ENCODE measurements at regions not wholly inside any gene's neighbourhood (a gene's known extent, or its start where the extent isn't known, plus 50 kb on each side); places are given as distances from the start of the nearest gene placed in this dataset.
"Not testable (repeated sequence)": the region's sequence is repeated elsewhere in the genome, so short reads cannot be mapped to it uniquely, and the experiment has no call there.

GRCh38 chr5:30368064-30368463, 825.4 kb upstream of the CDH6 start:
- DNase-seq (ENCODE audit: low spot score): no peak

DNA sequence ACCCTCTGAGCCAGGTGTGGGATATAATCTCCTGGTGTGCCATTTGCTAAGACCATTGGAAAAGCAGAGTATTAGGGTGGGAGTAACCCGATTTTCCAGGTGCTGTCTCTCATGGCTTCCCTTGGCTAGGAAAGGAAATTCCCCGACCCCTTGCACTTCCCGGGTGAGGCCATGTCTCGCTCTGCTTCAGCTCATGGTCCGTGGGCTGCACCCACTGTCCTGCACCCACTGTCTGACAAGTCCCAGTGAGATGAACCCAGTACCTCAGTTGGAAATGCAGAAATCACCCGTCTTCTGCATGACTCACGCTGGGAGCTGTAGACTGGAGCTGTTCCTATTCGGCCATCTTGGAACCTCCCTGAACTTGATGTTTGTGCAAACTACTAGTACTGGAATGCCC, 828.5 kb upstream of the CDH6 start:
- DNase-seq (ENCODE audit: low spot score): not testable (repeated sequence)

DNA sequence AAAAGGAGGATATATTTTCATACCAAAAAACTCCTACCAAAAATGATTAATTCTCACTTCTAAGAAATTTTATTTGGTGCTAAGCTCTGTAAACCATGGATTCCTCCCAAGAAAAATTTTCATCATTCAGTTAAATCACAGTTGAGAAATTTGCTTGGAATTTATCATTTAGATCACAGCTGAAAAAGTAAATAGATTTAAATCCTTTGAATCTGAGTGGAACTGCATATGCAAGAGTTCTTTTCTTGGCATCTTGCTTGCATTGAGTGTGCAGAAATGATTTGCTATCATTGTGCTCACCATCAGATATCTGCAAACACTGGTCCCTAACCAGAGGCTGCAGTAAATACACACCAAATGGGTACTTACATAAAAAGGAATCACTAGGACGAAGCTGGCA, 836.1 kb upstream of the CDH6 start:
- DNase-seq (ENCODE audit: low spot score): no peak

DNA sequence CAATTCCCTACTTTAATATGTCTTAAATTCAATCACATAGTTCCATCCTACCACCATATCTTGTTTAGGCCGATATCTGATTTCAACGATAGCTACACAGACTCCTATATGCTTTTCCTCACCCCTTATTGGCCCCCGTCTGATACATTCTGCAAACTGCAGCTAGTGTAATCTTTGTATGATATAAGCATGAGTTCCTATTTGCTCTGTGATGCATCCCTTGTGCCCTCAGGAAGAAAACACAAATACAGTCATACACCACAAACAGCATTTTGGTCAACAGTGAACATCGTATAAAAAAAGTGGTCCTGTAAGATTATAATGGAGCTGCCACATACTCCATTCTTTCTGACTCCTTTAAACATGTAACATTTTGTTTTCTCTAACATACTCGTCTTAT, 837.8 kb upstream of the CDH6 start:
- DNase-seq (ENCODE audit: low spot score): no peak

GRCh38 chr5:30347858-30348257, 845.6 kb upstream of the CDH6 start:
- DNase-seq (ENCODE audit: low spot score): no peak

DNA sequence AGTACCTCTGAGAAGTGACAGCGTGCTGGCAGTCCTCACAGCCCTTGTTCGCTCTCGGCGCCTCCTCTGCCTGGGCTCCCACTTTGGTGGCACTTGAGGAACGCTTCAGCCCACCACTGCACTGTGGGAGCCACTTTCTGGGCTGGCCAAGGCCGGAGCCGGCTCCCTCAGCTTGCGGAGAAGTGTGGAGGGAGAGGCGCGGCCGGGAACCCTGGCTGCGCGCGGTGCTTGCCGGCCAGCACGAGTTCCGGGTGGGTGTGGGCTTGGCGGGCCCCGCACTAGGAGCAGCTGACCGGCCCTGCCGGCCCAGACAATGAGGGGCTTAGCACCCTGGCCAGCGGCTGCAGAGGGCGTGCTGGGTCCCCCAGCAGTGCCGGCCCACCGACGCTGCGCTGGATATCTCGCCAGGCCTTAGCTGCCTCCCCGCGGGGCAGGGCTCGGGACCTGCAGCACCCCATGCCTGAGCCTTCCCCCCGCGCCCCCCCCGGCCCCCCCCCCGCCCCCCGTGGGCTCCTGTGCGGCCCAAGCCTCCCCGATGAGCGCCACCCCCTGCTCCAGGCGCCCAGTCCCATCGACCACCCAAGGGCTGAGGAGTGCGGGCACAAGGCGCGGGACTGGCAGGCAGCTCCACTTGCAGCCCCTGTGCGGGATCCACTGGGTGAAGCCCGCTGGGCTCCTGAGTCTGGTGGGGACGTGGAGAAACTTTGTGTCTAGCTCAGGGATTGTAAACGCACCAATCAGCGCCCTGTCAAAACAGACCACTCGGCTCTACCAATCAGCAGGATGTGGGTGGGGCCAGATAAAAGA, 847.7 kb upstream of the CDH6 start:
- not testable (repeated sequence) for DNase-seq (ENCODE audit: low spot score)

DNA sequence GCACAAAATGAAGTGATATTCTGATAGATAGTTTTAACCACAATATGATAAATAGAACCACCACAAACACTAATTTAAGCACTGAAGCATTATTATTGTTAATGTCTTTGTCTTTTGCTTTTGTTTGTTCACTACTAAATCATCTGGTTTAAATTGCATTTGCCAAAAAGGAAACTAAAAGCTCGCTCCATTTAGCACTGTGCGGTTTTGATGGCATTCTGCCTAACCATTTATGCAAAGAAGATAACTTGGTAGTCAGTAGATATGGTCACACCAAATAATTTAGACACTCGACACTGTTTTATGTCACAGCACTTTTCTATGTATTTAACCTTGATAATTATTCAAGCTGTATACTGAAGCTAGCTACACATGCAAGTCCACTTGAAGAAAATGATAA, 849.8 kb upstream of the CDH6 start:
- no peak for DNase-seq (ENCODE audit: low spot score)

DNA sequence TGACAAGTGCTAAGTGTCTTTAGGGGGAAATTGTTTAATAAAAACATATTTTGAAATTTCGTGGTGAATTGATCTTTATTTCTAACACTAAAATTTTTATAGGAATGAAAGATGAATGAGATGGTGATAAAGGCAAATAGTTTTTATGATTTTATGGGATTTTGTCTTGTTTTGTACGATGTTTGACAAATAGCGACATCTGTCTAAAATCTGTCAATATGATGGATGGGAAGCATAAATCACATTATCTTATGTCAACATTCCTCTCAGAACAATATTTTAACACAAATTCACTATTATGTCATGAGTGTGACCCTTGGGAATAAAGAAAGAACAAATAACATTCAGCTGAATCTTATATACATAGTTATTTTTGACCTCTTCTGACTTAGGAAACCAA, 852.0 kb upstream of the CDH6 start:
- DNase-seq (ENCODE audit: low spot score): no peak

GRCh38 chr5:30337084-30337573, 856.4 kb upstream of the CDH6 start:
- no peak for DNase-seq (ENCODE audit: low spot score)

DNA sequence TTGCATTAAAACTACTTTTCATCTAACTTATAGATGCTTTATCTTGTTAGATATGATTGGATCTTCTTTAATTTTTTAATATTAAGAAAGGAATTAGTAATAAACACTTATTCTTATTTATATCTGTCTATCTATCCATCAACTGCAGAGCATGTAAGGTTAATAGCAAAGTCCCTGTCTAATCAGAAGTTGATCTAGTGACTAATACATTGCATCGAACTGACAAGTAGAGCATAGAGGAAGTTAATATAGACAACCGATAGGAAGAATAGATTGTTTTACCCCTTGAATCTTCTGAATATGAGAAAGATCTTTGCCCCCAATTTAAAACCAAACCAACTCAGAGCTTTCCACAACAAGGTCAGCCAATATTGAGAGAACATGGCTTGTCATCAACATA, 862.0 kb upstream of the CDH6 start:
- no peak for DNase-seq (ENCODE audit: low spot score)

GRCh38 chr5:30325795-30326194, 867.7 kb upstream of the CDH6 start:
- no peak for DNase-seq (ENCODE audit: low spot score)

GRCh38 chr5:30324083-30324482, 869.4 kb upstream of the CDH6 start:
- no peak for DNase-seq (ENCODE audit: low spot score)

DNA sequence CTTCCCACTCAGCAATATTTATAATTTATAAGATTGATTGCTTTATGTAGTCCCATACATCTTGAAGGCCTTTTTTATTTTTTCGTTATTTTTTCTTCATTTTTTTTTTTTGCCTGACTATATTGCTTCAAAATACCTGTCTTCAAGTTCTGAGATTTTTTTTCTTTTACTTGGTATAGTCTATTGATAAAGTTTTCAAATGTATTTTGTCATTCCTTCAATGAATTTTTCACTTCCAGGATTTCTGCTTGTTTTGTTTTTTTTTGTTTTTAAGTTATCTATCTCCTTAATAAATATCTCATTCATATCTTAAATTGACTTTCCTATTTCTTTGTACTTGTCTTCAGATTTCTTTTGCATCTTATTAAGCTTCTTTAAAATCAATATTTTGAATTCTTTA, 905.6 kb upstream of the CDH6 start:
- no peak for DNase-seq (ENCODE audit: low spot score)

DNA sequence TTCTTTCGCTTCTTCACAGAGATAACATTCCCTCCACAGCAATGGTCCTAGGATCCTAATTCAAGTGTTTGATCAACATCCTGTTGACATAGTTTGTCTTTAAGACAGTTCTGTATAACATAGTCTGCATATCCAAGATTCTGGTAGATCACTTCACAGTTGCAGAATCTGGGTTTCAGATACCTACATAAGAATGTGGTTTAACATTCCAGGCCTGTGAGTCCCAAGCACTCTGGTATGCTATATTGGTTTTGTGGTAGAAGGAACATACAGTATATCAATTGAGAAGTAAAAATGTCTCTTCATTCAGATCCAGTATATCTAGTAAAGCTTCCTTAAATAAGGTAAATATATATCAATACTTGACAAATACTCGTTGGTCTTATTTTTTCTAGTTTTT, 914.2 kb upstream of the CDH6 start:
- DNase-seq (ENCODE audit: low spot score): no peak

DNA sequence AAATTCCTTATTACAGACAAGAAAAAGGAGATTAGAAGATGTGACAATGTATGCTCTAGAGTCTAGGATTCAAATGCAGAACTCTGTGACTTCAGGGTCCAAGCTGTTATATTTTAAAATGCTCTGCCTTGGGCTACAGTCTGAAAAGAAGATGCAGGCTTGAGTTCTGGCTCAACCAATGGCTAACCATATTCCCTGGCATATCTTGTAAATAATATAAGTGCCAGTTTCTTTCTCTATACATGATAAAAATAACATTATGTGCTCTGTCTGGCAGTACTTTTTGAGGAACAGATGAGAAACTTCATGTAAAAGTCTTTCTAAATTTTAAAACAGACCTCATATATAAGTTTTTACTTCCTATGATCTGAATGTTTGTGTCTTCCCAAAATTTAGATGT, 926.5 kb upstream of the CDH6 start:
- no peak for DNase-seq (ENCODE audit: low spot score)

DNA sequence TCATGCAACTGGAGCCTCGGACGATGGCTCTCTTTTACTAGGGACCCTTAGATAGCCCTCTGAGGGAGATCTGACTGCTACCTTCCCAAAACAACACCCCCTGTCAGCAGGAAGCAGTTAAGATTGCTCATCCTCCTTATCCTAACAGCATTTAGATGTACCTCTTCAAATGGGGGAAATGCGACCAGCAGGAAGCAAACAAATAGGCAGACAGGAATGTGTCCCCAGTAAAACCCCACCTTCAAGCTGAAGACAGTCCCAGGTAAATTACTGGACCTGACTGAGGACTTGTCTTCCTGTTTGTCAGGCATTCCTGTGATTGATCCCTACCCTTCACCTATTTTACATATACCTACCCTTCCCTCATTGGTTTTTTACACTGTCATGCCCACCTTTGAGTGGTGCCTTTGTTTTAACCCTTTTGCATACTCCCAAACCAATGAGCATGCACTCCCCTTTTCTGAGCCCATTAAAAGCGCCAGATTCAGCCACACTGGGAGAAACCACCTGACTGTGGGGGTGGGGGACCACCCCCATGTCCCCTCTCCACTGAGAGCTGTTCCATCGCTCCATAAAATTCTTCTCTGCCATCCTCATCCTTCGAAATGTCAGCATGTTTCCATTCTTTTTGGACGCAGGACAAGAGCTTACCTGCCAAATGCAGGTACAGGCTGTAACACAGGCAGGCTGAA, 954.0 kb upstream of the CDH6 start:
- no peak for DNase-seq (ENCODE audit: low spot score)

DNA sequence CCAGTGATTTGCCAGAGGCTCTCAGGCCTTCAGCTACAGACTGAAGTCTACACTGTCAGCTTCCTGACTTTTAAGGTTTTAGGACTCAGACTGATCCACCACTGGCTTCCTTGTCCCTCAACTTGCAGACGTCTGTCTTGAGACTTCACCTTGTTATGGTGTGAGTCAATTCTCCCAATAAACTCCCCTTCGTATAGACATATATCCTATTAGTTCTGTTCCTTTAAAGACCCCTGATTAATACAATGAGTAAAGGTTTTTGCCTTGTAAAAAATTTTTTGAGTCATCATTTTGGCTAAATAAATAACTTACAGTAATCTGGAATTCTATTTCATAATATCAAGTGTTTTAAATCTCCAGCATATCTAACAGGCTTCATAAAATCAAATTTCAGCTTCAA, 956.3 kb upstream of the CDH6 start:
- no peak for DNase-seq (ENCODE audit: low spot score)

DNA sequence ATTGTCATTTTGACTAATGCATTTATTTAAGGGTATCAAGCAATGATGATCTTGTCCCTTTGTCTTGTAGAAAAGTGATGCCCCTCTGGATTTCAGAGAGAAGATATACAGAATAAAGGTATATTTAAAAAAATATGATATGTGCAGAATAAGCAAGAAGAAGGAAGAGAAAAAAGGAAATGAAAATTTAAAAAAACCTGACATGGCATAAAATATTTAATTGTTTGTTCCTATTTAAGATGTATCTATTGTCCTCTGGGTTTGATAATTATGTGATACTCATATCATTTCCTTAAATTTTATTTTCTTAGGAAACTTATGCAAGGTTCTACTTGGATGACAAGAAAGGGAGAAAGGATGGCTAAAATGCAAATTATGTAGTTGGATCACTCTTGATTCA, 983.7 kb upstream of the CDH6 start:
- no peak for DNase-seq (ENCODE audit: low spot score)

- DNase-seq (ENCODE audit: low spot score): no peak
These were observed 995.8 kb upstream of the CDH6 start for GRCh38 chr5:30197662-30198061.

DNA sequence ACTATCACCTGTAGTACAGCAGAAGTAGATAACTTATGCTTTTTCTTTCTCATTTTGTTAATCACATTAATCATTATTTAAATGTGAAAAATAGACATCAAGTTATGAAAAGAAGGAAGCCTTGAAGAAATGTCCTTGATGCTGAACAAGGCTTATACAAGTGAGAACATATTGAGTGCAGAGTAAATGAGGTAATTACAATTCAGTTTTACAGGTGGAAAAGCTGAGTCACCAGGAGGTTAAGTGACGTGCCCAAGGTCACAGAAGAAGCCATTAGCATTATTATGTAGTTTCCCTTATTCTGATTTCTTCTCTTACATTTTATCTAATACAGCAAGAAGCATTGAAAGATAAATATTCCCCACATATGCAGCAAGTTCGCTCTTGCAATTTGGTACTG, 998.5 kb upstream of the CDH6 start:
- no peak for DNase-seq (ENCODE audit: low spot score)

- no peak for DNase-seq (ENCODE audit: low spot score)
These were observed 998.9 kb upstream of the CDH6 start for GRCh38 chr5:30194595-30194994.

DNA sequence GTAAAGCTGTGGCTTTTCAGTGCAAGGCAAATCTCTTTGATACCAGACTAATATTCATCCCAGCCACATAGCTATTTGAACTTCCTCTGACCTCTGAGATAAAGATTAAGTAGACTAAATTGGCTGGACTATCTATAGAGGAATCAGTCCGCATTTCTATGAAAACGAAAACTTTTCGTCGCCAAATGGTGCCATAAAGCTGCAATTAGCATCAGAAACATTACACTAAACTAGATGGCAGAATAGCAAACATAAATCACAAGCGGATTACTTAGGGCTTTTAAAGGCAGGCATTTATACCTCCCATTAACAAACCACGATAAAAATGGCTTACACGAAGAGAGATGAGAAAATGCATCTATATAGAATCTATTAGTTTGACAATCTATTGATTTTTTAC, 1009.7 kb upstream of the CDH6 start:
- DNase-seq (ENCODE audit: low spot score): no peak

GRCh38 chr5:30156156-30156555, 1037.3 kb upstream of the CDH6 start:
- no peak for DNase-seq (ENCODE audit: low spot score)

- no peak for DNase-seq (ENCODE audit: low spot score)
These were observed 1041.1 kb upstream of the CDH6 start for GRCh38 chr5:30152431-30152830.
